NOMO-1 treated with DMSO at 0.1 percent for 48 hours (cell line): ENCODE measurements at regions not wholly inside any gene's neighbourhood (a gene's known extent, or its start where the extent isn't known, plus 50 kb on each side); places are given as distances from the start of the nearest gene placed in this dataset.
"Not testable (repeated sequence)": the region's sequence is repeated elsewhere in the genome, so short reads cannot be mapped to it uniquely, and the experiment has no call there.

Experiments used
- DNase-seq: peaks from one replicate; lab custom pipeline; 2025; ENCODE audit not compliant: unreplicated experiment; lab: John Stamatoyannopoulos, UW

DNA sequence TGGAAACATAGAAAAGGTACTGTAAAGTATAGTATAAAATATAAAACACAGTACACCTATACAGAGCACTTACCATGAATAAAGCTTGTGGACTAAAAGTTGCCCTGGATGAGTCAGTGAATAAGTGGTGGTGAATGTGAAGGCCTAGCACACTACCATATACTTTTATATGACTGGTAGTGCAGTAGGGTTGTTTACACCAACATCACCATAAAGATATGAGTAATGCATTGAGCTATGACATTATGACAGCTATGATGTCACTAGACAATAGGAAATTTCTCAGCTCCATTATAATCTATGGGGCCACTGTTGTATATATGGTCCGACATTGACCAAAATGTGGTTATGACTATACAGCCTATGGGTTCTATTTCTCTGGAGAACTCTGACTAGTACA is 291.8 kb upstream of the ACTBL2 start:
- DNase-seq: no peak

DNA sequence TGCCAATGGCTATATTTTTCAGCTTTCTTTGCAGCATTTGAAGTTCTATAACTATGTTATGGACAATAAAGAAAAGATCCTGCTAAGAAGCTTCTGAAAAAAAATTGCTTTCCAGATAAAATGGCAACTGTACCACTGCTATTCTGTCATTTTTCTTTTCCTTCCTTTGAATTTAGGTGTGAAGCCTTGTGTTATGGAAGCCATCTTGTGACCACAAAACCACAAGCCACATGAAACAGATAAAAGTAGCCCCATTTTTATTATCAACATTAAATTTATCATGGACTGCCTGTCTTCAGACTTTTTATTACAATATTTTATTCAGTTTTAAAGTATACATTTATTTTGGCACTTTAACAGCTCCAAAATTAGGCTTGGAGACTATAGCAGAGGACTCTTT is 289.9 kb upstream of the ACTBL2 start:
- DNase-seq: no peak

DNA sequence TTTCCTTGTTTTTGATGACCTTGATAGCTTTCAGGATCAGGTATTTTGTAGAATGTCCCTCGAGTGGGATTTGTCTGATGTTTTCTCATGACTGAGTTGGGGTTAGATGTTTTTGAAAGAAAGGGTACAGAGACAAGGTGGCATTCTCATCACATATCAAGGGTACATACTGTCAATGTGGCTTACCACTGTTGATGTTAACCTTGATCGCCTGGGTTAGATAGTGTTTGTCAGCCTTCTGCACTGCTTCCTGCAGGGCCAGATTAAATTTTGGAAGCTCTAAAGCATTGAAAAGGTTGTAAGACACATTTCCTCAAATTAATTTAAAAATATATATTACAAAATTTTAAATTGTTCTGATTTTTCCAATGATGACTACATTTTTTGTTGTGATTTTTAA is 287.4 kb upstream of the ACTBL2 start:
- no peak for DNase-seq

DNA sequence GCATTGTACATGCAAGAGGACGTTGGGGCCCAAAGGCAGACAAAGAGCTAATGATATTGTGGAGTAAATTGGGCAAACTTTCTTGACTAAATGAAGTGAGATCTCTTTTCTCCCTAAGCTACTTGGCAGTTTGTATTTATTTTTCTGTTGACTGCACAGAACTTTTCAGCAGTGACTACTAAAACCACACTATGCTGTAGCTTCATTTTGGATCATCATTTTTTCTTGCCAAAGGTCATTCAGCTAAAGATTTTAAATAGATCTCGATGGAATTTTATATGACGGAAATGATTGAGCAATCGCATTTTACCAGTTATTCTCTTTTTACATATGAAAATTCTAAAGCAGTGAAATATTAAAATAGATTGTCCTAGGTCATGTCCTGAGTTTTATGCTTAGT is 286.1 kb upstream of the ACTBL2 start:
- no peak for DNase-seq

DNA sequence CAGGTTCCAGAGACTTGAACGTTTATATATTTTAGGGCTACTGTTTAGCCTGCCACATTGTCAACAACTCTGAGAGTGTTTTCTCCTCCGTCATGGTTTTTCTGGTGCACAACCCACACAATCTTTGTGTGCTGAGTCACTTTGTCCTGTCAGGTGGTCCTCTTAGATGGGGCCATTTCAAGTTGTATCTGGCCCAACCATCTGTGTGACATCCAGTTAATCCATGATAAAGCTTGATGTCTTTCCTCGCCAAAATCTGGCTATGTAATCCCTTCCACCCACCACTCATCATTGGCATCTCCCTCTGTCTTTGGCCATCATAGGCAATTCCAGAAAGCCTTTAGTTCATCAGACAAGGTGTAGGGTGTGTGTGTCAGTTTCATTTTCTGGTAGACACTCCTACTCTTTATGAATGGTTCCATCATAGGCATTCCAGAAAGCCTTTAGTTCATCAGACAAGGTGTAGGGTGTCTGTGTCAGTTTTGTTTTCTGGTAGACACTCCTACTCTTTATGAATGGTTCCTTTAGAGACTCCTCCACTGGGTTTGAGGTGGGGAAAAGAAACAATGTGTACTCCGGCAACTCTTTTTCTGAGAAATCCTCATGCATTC is 282.0 kb upstream of the ACTBL2 start:
- DNase-seq: no peak

DNA sequence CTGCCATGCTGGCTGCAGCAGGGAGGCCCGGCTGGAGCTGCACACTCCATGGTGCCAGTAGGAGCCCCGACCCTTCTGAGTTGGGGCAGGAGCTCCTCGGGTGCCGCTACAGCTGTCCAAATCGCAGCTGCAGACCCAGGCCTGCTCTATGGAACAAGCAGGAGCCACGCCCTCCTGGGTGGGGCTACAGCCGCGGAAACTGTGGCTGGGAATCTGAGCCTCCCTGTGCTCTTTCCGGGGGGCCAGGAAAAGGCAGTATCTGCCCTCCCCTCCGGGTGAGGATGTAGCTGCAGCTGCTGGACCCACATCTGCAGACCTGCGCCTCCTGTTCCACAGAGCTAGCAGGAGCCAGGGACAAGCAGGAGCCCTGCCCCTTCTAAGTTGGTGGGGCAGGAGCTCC is 278.9 kb upstream of the ACTBL2 start:
- DNase-seq: no peak

DNA sequence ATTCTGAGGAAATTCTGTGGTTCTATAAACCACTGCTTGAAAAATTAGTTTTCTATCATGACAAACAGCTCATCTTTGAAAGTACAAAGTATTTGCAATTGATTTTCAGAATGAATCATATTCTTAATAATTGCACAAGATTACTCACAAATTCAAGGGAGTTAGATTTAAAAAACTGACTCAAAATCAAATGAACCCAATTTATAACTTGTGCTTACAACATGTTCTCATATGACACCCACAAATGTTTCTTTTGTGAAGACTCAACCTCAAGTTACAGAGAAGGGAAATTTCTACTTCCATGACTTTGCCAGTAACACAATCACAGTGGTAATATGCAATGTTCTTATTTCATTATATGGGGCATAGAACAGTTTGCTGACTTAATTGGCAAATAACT is 272.0 kb upstream of the ACTBL2 start:
- DNase-seq: no peak

DNA sequence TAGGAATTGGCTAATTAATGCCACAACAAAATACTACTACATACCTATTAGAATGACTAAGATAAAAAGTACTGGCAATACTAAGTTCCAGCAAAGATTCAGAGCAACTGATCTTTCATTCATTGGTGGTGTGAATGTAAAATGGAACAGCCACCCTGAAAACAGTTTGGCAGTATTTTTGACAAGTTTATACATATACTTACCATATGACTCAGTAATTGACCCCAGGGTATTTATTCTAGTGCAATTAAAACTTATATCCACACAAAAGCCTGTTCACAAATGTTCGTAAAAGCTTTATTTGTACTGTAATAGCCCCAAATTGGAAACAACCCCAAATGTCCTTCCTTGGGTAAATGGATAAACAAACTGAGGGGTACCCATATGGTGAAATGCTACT is 270.8 kb upstream of the ACTBL2 start:
- DNase-seq: no peak

DNA sequence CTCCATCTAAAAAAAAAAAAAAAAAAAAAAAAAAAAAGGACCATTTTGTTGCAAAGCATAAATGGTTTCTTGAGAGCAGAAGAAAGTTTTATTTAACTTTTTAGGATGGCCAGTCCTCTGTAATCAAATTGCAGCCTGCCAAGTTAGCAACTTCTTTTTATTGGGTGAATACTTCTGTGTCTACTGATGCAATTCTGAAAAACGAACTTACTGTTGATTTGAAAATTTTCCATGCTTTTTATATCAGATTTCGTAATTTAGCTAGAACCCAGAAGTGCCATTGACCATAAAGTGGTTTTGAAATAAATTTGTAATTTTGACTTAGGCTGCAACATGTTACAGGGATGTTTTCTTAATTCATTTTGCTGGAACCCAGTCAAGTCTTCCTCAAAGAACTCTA is 269.1 kb upstream of the ACTBL2 start:
- DNase-seq: no peak

DNA sequence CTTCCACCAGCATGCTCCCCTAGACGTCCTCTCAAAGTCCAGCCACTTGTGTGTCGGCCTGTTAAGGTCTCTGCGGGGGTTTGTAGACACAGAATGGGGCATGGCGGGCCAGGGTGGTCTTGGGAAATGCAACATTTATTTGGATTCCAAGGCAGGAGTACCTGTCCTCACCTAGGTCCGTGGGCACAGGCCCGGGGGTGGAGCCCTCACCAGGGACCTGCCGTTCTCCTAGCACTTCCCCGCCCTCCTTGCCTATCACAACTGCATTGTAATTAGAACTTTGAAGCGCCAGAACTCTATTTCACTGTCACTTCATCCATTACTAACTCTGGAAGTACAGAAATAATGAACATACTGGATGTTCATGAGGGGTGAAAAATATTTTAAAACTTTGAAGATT is 268.3 kb upstream of the ACTBL2 start:
- DNase-seq: no peak

DNA sequence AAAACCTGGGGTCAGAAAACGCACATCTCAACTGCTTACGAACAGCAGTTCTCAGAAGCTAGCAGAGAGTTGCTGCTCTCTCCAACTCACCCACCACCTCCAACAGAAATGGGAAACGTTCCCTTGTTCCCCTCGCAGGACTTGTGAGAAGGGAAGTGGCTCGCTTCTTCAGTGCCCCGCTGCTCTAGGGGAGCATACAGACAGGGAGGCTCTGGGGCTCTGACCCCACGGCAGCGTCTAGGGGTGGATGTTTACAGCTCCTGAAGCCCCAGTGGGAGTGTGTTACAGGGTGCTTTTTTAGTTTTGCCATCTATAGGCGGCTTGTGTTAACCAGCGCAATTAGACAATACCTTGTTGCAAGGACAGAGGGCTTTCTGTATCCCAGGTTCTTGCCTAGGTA is 267.7 kb upstream of the ACTBL2 start:
- DNase-seq: no peak

DNA sequence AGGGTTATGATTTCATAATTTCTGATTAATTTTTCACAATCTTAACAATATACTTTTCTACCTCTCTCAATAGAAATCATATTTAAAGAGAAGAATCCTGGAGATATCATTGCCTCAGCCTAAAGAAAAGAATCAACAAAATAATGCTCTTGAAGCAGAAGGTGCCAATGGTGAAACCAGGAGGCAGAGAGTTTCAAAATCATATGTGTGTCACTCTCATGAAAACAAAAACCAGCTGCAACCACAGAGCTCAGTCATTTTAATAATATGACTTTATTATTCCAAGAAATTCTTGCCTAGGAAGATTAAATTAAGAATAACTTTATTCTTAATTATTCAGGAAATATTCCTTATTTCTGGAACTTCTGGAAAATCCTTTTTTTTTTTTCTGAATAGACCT is 266.8 kb upstream of the ACTBL2 start:
- DNase-seq: no peak

DNA sequence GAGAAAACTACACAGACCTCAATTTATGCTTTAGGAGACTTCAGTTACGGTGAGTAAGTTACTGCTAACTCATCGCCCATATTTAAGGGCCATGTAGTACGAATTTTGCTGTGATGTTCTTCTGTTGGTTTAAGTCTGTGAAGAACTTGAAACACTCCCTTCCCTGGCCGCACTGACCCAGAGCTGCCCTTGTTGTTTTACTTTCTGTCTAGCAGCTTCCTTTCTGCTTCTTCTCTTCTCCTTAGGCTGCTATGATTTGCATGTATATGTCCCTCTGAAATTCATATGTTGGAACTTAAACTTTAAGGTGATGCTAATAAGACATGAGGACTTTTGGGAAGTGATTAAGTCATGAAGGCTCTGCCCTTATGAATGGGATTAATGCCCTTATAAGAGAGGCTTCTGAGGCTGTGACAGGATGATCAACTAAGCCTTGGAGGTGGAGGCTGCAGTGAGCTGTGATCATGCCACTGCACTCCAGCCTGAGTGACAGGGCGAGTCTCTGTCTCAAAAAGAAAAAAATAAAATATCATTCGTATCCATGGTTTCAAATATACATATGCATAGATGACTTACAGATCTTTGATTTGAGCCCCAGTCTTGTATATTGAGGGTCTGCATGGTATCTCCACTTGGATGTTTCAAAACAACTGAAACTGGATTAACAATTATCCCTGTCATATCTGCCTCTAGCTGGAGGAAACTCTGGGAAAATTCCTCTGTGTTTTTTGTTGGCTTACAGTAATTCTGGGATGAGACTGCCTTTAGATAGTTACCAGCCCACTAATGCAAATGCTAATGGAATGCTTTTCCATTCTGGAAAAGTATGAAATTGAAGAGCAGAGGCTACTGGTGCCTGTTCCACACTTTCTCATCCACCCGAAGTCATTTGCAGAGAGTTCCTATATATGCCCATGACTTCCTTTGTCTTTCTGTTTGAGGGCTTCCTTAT is 263.4 kb upstream of the ACTBL2 start:
- no peak for DNase-seq

DNA sequence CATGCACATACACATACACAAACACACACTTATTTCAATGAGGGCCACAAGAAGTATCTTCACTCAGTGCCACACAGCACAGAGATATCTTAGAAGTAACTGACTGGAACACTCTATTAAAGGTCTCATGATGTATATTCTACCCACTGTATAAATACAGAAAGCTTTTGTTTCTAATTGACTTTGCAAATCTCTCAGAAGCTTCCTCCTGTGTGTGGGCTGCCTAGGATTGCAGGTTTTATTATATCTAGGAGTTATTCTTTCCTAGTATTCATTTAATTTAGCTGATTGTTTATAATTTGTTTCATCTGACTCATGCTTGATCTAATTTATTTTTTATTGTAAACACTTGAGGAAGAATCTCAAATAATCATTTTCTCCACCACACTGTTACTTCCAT is 262.4 kb upstream of the ACTBL2 start:
- no peak for DNase-seq

DNA sequence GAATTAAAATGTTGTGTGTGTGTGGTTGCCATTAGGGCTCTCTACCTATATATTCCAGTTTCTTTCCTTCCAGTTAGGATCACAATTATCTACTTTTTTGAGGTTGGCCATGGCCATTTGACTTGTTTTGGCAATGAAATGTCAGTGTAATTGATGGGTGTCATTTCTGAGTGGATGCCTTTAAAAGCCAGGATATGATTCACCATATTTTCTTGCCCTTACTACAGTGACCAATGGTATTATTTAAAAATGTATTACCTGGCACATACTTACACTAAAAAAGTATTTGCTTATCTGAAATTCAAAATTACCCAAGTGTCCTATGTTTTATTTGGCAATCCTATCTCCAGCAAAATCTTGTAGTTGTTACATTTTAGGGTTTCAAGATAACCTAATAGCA is 258.7 kb upstream of the ACTBL2 start:
- no peak for DNase-seq

DNA sequence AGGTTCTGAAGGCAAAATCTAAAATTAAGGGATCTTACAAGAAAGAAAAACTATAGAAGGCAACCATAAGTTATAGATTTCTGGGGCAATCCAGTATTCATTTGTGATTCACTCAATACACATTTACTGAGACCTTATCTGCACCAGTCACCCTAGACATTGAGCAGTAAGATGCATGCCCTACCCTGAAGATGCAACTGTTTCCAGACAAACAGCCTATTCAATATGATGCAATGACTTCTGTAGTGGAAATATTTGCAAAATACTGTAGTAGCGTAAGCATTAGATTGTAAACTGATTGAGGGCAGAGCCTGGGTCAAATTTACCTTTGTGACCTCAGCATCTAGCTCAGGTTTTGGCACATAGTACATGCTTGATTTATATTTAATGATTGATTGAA is 256.2 kb upstream of the ACTBL2 start:
- DNase-seq: no peak

DNA sequence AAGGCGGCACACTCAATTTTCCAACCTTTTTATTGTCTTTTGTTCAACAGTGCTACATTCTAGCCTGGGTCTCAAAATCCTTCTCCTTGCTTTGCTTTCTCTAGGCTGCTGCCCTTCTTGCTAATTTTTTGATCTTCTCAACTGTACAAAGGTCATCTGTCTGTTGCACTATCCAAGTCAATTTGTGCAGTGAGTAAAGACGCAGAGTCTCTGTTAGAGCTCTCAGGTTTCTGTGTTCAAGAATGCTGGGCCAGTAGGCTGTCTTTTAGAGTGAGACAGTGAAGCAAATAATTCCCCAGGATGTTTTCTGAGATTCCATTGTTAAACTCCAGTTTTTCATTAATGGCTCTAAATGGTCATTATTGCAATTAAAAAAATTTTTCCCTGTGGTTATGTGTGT is 255.7 kb upstream of the ACTBL2 start:
- no peak for DNase-seq

DNA sequence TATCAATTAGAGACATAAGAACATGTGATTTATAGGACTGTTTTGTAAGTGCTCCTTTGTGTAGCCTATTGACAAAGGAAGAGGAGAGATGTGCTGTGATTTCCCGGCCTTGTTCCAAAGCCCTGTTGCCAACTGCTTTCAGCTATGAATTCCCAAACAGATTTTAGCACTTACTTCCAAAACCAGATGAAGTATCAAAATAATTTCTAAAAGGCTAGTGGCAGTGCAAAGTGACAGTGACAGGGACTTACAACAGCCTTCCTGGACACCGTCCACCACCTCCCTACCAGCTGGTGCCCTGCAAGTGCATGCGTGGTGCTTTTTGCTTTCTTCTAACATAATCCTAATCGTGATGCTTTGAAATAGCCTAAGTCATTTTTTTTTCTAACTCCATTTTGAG is 254.1 kb upstream of the ACTBL2 start:
- DNase-seq: no peak

DNA sequence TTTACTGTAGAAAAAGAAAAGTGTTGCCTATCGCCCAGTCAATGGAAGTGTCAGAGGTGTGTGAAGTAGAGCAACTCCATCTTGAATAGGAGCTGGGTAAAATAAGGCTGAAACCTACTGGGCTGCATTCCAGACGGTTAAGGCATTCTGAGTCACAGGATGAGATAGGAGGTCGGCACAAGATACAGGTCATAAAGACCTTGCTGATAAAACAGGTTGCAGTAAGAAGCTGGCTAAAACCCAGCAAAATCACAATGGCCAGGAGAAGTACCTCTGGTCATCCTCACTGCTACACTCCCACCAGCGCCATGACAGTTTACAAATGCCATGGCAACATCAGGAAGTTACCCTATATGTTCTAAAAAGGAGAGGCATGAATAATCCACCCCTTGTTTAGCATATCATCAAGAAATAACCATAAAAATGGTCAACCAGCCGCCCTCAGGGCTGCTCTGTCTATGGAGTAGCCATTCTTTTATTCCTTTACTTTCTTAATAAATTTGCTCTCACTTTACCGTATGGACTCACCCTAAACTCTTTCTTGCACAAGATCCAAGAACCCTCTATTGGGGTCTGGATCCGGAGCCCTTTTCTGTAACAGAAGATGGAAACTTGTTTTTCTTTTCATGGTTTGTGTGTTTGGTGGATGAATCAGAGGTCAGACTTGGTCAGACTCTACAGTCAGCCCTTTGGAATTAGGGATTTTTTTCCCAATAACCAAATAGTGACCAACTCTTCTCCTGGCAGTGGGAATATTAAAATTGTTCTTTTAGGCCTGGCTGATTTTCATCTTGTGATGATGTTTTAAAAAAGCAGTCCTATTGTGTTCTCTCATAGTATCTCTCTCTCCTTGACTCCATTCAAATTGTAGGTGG is 252.9 kb upstream of the ACTBL2 start:
- DNase-seq: not testable (repeated sequence)

DNA sequence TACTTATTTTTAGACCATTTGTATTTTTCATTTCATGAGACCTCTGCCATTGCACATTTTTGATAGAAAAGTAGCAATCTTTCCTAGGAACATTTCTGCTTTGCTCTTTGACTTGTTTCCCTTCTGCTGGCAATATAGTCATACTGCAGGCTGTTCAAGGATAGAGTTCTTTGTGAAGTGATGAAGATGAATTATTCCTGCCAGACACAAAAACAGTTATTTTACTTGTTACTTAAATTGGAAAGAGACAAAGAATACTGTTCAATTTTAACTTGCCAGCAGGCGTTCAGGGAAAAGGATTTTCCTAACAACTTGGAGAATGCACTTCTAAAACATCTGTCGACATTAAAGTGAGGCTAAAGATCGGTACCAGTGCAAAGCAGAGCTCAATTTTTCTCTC is 251.7 kb upstream of the ACTBL2 start:
- DNase-seq: no peak

DNA sequence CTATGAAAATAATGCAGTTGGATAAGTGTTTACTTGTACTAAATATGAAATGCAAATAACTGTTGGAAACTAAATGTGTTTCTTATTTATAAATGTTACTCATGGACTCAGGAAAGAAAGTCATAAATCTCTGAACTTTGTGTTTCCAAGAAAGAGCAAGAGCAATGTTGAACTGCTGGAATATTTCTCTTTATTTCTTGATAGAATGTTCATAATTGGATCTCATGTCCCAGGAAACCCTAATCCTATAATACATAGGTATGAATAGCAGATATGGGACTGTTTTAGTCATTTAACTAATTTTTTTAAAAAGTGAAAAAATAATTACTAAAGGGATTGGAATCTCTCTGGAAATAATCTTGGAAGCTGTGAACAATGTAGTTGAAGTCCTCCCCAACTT is 245.0 kb upstream of the ACTBL2 start:
- DNase-seq: no peak
